Lung (tissue), 11 donors: ENCODE measurements at regions not wholly inside any gene's neighbourhood (a gene's known extent, or its start where the extent isn't known, plus 50 kb on each side); places are given as distances from the start of the nearest gene placed in this dataset.

Experiments used
- ATAC-seq: fragments of 200-7000 bp; cut with Tn5 transposase; one replicate; pipeline ENCODE4 v1.9.1; 2020; ENCODE audit warnings: moderate number of reproducible peaks; ENCODE audit not compliant: insufficient read depth, low FRiP score
- DNase-seq, 3 donors: peaks; one replicate each; pipeline ENCODE4 v3.0.0-alpha.2; 2013 to 2017
- H3K27ac ChIP-seq, 2 donors: one replicate each; pipeline ENCODE4 v1.5.1; 2013; ENCODE audit warnings: mild to moderate bottlenecking in 2 of 2, moderate library complexity in 2 of 2, control low read depth in 1 of 2, inconsistent platforms in 1 of 2, low read depth in 1 of 2, low read length in 1 of 2
- H3K27me3 ChIP-seq, 3 donors: one replicate each; pipeline ENCODE4 v1.5.1; 2013; ENCODE audit warnings: low read length in 2 of 3; ENCODE audit not compliant: control insufficient read depth in 3 of 3, insufficient read depth in 3 of 3
- H3K36me3 ChIP-seq, 4 donors: one replicate each; pipeline ENCODE4 v1.5.1; 2013; ENCODE audit warnings: low read length in 4 of 4, mild to moderate bottlenecking in 1 of 4, moderate library complexity in 1 of 4; ENCODE audit not compliant: control insufficient read depth in 4 of 4, insufficient read depth in 4 of 4
- H3K4me1 ChIP-seq, 5 donors: one replicate each; pipeline ENCODE4 v1.5.1; 2013; ENCODE audit warnings: low read length in 5 of 5, mild to moderate bottlenecking in 2 of 5, moderate library complexity in 1 of 5; ENCODE audit not compliant: control insufficient read depth in 5 of 5, insufficient read depth in 5 of 5
- H3K4me3 ChIP-seq: one replicate; pipeline ENCODE4 v1.5.1; 2013; ENCODE audit warnings: mild to moderate bottlenecking, control low read depth, moderate library complexity
- H3K9ac ChIP-seq, 2 donors: one replicate each; pipeline ENCODE4 v1.5.1; 2013; ENCODE audit warnings: low read length in 2 of 2, control low read depth in 1 of 2; ENCODE audit not compliant: insufficient read depth in 1 of 2
- H3K9me3 ChIP-seq, 4 donors: one replicate each; pipeline ENCODE4 v1.5.1; 2013; ENCODE audit warnings: low read length in 3 of 4, mild to moderate bottlenecking in 1 of 4, moderate library complexity in 1 of 4; ENCODE audit not compliant: control insufficient read depth in 4 of 4, insufficient read depth in 3 of 4
- WGBS, 2 donors: extraction: QIAGEN DNeasy Blood & Tissue Kit; methylation state at CpG; one replicate each; pipeline ENCODE4 v1.1.7; 2013; 5-methylcytosine and 5-hydroxymethylcytosine counted together
- TF ChIP-seq, protein P1 (sequence below): IDR thresholded peaks from 2 replicates; pipeline ENCODE4 v1.5.1; 2012; ENCODE audit warnings: mild to moderate bottlenecking; ENCODE audit errors: control extremely low read depth, extremely low read depth
- donor health status: control.
- donor health status: control.
- donor health status: Bipolar disorder and iron deficiency.
- donor health status: healthy.
- donor health status: DM: yes; HTN: yes; CAD: no.

DNA sequence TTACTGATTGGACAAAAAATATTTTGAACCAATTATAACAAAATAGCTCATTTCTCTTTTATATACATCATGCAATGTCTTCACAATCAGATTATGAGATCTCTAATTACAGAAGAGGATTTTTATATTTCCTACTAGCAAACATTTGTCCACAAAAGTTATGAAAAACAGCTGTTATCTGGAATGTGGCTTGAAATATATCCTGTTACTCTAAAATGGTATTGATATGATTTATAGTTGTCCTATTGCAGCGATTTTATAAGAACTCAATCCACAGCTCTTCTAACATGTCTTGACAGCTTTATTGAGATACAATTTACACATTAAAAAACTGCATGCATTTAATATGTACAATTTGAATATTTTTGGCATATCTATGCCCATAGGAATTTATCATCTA, 779.9 kb upstream of the ACO1 start:
- no peaks in the 10 kb centered on the region for H3K36me3 ChIP-seq
- no peak overlapping the region for H3K27ac ChIP-seq
- 63 to 70% methylated on average over 1 of the region's 1 CpG for WGBS, 2 donors
- no peak for ATAC-seq
- no peak for DNase-seq
- no peaks in the 10 kb centered on the region for H3K9me3 ChIP-seq
- H3K4me3 ChIP-seq = no peak overlapping the region
- H3K9ac ChIP-seq = no peak overlapping the region
- TF ChIP-seq, protein P1, sequence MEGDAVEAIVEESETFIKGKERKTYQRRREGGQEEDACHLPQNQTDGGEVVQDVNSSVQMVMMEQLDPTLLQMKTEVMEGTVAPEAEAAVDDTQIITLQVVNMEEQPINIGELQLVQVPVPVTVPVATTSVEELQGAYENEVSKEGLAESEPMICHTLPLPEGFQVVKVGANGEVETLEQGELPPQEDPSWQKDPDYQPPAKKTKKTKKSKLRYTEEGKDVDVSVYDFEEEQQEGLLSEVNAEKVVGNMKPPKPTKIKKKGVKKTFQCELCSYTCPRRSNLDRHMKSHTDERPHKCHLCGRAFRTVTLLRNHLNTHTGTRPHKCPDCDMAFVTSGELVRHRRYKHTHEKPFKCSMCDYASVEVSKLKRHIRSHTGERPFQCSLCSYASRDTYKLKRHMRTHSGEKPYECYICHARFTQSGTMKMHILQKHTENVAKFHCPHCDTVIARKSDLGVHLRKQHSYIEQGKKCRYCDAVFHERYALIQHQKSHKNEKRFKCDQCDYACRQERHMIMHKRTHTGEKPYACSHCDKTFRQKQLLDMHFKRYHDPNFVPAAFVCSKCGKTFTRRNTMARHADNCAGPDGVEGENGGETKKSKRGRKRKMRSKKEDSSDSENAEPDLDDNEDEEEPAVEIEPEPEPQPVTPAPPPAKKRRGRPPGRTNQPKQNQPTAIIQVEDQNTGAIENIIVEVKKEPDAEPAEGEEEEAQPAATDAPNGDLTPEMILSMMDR = no peak
- no peaks in the 10 kb centered on the region for H3K4me1 ChIP-seq
- peaks cover 0 to 3% (median 0%) of the 10 kb centered on the region in 3 donors for H3K27me3 ChIP-seq

- H3K36me3 ChIP-seq = no peaks in the 10 kb centered on the region
- DNase-seq = no peak
- peaks cover 0 to 3% (median 0%) of the 10 kb centered on the region in 3 donors for H3K27me3 ChIP-seq
- no peak for ATAC-seq
- H3K27ac ChIP-seq = no peak overlapping the region
- H3K9me3 ChIP-seq = no peaks in the 10 kb centered on the region
- no peak overlapping the region for H3K4me3 ChIP-seq
- no peaks in the 10 kb centered on the region for H3K4me1 ChIP-seq
- no peak overlapping the region for H3K9ac ChIP-seq
- TF ChIP-seq, protein P1 = no peak
- 93 to 98% methylated on average over 2 of the region's 2 CpGs for WGBS, 2 donors
These were observed 779.3 kb upstream of the ACO1 start for GRCh38 chr9:31605164-31605563.

- H3K4me3 ChIP-seq = no peak overlapping the region
- TF ChIP-seq, protein P1 = no peak
- no peak for ATAC-seq
- no peak for DNase-seq
- H3K27me3 ChIP-seq = peaks cover 0 to 3% (median 0%) of the 10 kb centered on the region in 3 donors
- no peak overlapping the region for H3K9ac ChIP-seq
- no peak overlapping the region for H3K27ac ChIP-seq
- no peaks in the 10 kb centered on the region for H3K36me3 ChIP-seq
- no peaks in the 10 kb centered on the region for H3K9me3 ChIP-seq
- WGBS, 2 donors = 90% methylated on average over 1 of the region's 1 CpG
- no peaks in the 10 kb centered on the region for H3K4me1 ChIP-seq
These were observed 777.8 kb upstream of the ACO1 start for GRCh38 chr9:31606678-31607077.

- peaks cover 0 to 4% (median 0%) of the 10 kb centered on the region in 3 donors for H3K27me3 ChIP-seq
- H3K36me3 ChIP-seq = no peaks in the 10 kb centered on the region
- H3K4me3 ChIP-seq = no peak overlapping the region
- no peak overlapping the region for H3K9ac ChIP-seq
- no peaks in the 10 kb centered on the region for H3K9me3 ChIP-seq
- no peaks in the 10 kb centered on the region for H3K4me1 ChIP-seq
- no peak for ATAC-seq
- DNase-seq = no peak
- TF ChIP-seq, protein P1 = no peak
- H3K27ac ChIP-seq = no peak overlapping the region
These were observed 776.0 kb upstream of the ACO1 start for GRCh38 chr9:31608416-31608815.
